ENCODE measurements at regions not wholly inside any gene's neighbourhood (a gene's known extent, or its start where the extent isn't known, plus 50 kb on each side); places are given as distances from the start of the nearest gene placed in this dataset.

GRCh38 chr13:97852181-97852874 lies 101.1 kb upstream of the IPO5 start:
- Histone ChIP-seq H3K4me3 (ENCODE audit: low read length) (no peak overlapping the region), H3K27me3 (ENCODE audit: control insufficient read depth, insufficient read depth, low read length) (no peaks in the 10 kb centered on the region), H3K27ac (ENCODE audit: low read length) (no peak overlapping the region), H3K4me1 (ENCODE audit: control insufficient read depth, insufficient read depth, low read length) (peaks cover 6% of the 10 kb centered on the region), H3K9me3 (replicated peaks; ENCODE audit: control insufficient read depth, low read depth, low read length) (no peaks in the 10 kb centered on the region), H3K36me3 (ENCODE audit: control insufficient read depth, insufficient read depth, low read length) (no peaks in the 10 kb centered on the region)
- no peak for DNase-seq
- WGBS (ENCODE audit: insufficient coverage) = 65% methylated on average over 3 of the region's 5 CpGs

GRCh38 chr13:97853550-97853949 lies 99.9 kb upstream of the IPO5 start:
- H3K36me3 ChIP-seq (ENCODE audit: control insufficient read depth, insufficient read depth, low read length) = no peaks in the 10 kb centered on the region
- no peaks in the 10 kb centered on the region for H3K27me3 ChIP-seq (ENCODE audit: control insufficient read depth, insufficient read depth, low read length)
- peaks cover 6% of the 10 kb centered on the region for H3K4me1 ChIP-seq (ENCODE audit: control insufficient read depth, insufficient read depth, low read length)
- H3K4me3 ChIP-seq (ENCODE audit: low read length) = no peak overlapping the region
- DNase-seq = peak; percentile 12
- H3K27ac ChIP-seq (ENCODE audit: low read length) = no peak overlapping the region
- 43% methylated on average over 3 of the region's 4 CpGs for whole genome bisulfite sequencing (ENCODE audit: insufficient coverage)
- H3K9me3 ChIP-seq (replicated peaks; ENCODE audit: control insufficient read depth, low read depth, low read length) = no peaks in the 10 kb centered on the region

- WGBS (ENCODE audit: insufficient coverage) = 4% methylated on average over 8 of the region's 13 CpGs
- no peaks in the 10 kb centered on the region for H3K36me3 ChIP-seq (ENCODE audit: control insufficient read depth, insufficient read depth, low read length)
- peaks cover 6% of the 10 kb centered on the region for H3K4me1 ChIP-seq (ENCODE audit: control insufficient read depth, insufficient read depth, low read length)
- DNase-seq = peak; percentile 96
- H3K27ac ChIP-seq (ENCODE audit: low read length) = peak overlapping the region; percentile 42
- H3K27me3 ChIP-seq (ENCODE audit: control insufficient read depth, insufficient read depth, low read length) = no peaks in the 10 kb centered on the region
- no peak overlapping the region for H3K4me3 ChIP-seq (ENCODE audit: low read length)
- H3K9me3 ChIP-seq (replicated peaks; ENCODE audit: control insufficient read depth, low read depth, low read length) = no peaks in the 10 kb centered on the region
Measured at GRCh38 chr13:97855570-97856303, 97.7 kb upstream of the IPO5 start.

GRCh38 chr13:97856304-97856675 lies 97.2 kb upstream of the IPO5 start:
- H3K4me3 ChIP-seq (ENCODE audit: low read length) = no peak overlapping the region
- no peaks in the 10 kb centered on the region for H3K9me3 ChIP-seq (replicated peaks; ENCODE audit: control insufficient read depth, low read depth, low read length)
- H3K27ac ChIP-seq (ENCODE audit: low read length) = no peak overlapping the region
- DNase-seq = no peak
- peaks cover 6% of the 10 kb centered on the region for H3K4me1 ChIP-seq (ENCODE audit: control insufficient read depth, insufficient read depth, low read length)
- H3K27me3 ChIP-seq (ENCODE audit: control insufficient read depth, insufficient read depth, low read length) = no peaks in the 10 kb centered on the region
- H3K36me3 ChIP-seq (ENCODE audit: control insufficient read depth, insufficient read depth, low read length) = no peaks in the 10 kb centered on the region
- 22% methylated on average over 1 of the region's 4 CpGs for WGBS (ENCODE audit: insufficient coverage)

GRCh38 chr13:97858161-97858560 lies 95.3 kb upstream of the IPO5 start:
- Histone ChIP-seq H3K4me1 (ENCODE audit: control insufficient read depth, insufficient read depth, low read length) (peaks cover 6% of the 10 kb centered on the region), H3K27ac (ENCODE audit: low read length) (no peak overlapping the region), H3K36me3 (ENCODE audit: control insufficient read depth, insufficient read depth, low read length) (no peaks in the 10 kb centered on the region), H3K27me3 (ENCODE audit: control insufficient read depth, insufficient read depth, low read length) (no peaks in the 10 kb centered on the region), H3K9me3 (replicated peaks; ENCODE audit: control insufficient read depth, low read depth, low read length) (no peaks in the 10 kb centered on the region), H3K4me3 (ENCODE audit: low read length) (no peak overlapping the region)
- WGBS (ENCODE audit: insufficient coverage) = 60% methylated on average over 1 of the region's 2 CpGs
- peak; percentile 9 for DNase-seq

- Histone ChIP-seq H3K4me1 (ENCODE audit: control insufficient read depth, insufficient read depth, low read length) (no peaks in the 10 kb centered on the region), H3K4me3 (ENCODE audit: low read length) (no peak overlapping the region), H3K36me3 (ENCODE audit: control insufficient read depth, insufficient read depth, low read length) (no peaks in the 10 kb centered on the region), H3K27ac (ENCODE audit: low read length) (no peak overlapping the region), H3K9me3 (replicated peaks; ENCODE audit: control insufficient read depth, low read depth, low read length) (peaks cover 4% of the 10 kb centered on the region), H3K27me3 (ENCODE audit: control insufficient read depth, insufficient read depth, low read length) (peaks cover 2% of the 10 kb centered on the region)
- no peak for DNase-seq
- 76% methylated on average over 4 of the region's 4 CpGs for WGBS (ENCODE audit: insufficient coverage)
Measured at GRCh38 chr13:97866346-97866745, 87.1 kb upstream of the IPO5 start.

GRCh38 chr13:97866751-97867150 lies 86.7 kb upstream of the IPO5 start:
- Histone ChIP-seq H3K4me1 (ENCODE audit: control insufficient read depth, insufficient read depth, low read length) (no peaks in the 10 kb centered on the region), H3K9me3 (replicated peaks; ENCODE audit: control insufficient read depth, low read depth, low read length) (peaks cover 4% of the 10 kb centered on the region), H3K27me3 (ENCODE audit: control insufficient read depth, insufficient read depth, low read length) (peaks cover 2% of the 10 kb centered on the region), H3K36me3 (ENCODE audit: control insufficient read depth, insufficient read depth, low read length) (no peaks in the 10 kb centered on the region), H3K27ac (ENCODE audit: low read length) (no peak overlapping the region), H3K4me3 (ENCODE audit: low read length) (no peak overlapping the region)
- no CpG with 5 or more reads among the region's 3 CpGs for WGBS (ENCODE audit: insufficient coverage)
- no peak for DNase-seq

GRCh38 chr13:97873398-97873797 lies 80.1 kb upstream of the IPO5 start:
- H3K4me3 ChIP-seq (ENCODE audit: low read length) = no peak overlapping the region
- DNase-seq = no peak
- no peaks in the 10 kb centered on the region for H3K9me3 ChIP-seq (replicated peaks; ENCODE audit: control insufficient read depth, low read depth, low read length)
- WGBS (ENCODE audit: insufficient coverage) = no CpG with 5 or more reads among the region's 1 CpG
- H3K36me3 ChIP-seq (ENCODE audit: control insufficient read depth, insufficient read depth, low read length) = no peaks in the 10 kb centered on the region
- no peaks in the 10 kb centered on the region for H3K27me3 ChIP-seq (ENCODE audit: control insufficient read depth, insufficient read depth, low read length)
- no peak overlapping the region for H3K27ac ChIP-seq (ENCODE audit: low read length)
- no peaks in the 10 kb centered on the region for H3K4me1 ChIP-seq (ENCODE audit: control insufficient read depth, insufficient read depth, low read length)

DNA sequence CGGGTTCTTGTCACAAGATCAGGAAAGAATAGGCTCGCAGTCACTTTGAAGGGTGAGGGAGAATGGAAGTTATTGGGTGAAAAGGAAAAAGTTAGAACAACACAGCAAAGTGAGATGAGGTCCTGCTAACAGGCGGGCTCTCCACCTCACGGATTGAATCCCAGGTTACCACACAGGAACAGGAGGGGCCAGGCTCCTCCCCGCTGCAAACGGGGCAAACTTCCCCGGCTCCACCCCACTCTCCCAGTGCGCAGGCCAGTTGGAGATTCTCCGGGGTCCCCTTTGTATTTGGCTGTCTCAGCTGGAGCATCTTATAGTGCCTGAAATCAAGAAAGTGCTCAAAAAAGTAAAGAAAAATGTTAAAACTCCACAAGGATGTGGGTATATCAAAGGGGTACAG lies 78.3 kb upstream of the IPO5 start:
- Histone ChIP-seq H3K36me3 (ENCODE audit: control insufficient read depth, insufficient read depth, low read length) (no peaks in the 10 kb centered on the region), H3K27me3 (ENCODE audit: control insufficient read depth, insufficient read depth, low read length) (no peaks in the 10 kb centered on the region), H3K9me3 (replicated peaks; ENCODE audit: control insufficient read depth, low read depth, low read length) (no peaks in the 10 kb centered on the region), H3K27ac (ENCODE audit: low read length) (no peak overlapping the region), H3K4me1 (ENCODE audit: control insufficient read depth, insufficient read depth, low read length) (peaks cover 6% of the 10 kb centered on the region), H3K4me3 (ENCODE audit: low read length) (no peak overlapping the region)
- DNase-seq = no peak
- WGBS (ENCODE audit: insufficient coverage) = 58% methylated on average over 2 of the region's 9 CpGs

GRCh38 chr13:97875911-97876310 lies 77.6 kb upstream of the IPO5 start:
- no peaks in the 10 kb centered on the region for H3K27me3 ChIP-seq (ENCODE audit: control insufficient read depth, insufficient read depth, low read length)
- peaks cover 10% of the 10 kb centered on the region for H3K4me1 ChIP-seq (ENCODE audit: control insufficient read depth, insufficient read depth, low read length)
- DNase-seq = no peak
- no peak overlapping the region for H3K27ac ChIP-seq (ENCODE audit: low read length)
- H3K9me3 ChIP-seq (replicated peaks; ENCODE audit: control insufficient read depth, low read depth, low read length) = no peaks in the 10 kb centered on the region
- WGBS (ENCODE audit: insufficient coverage) = 90% methylated on average over 2 of the region's 7 CpGs
- no peaks in the 10 kb centered on the region for H3K36me3 ChIP-seq (ENCODE audit: control insufficient read depth, insufficient read depth, low read length)
- H3K4me3 ChIP-seq (ENCODE audit: low read length) = no peak overlapping the region

Measured in muscle of leg (tissue), 3 donors.